Eye (tissue), 1 donor: ENCODE measurements at regions not wholly inside any gene's neighbourhood (a gene's known extent, or its start where the extent isn't known, plus 50 kb on each side); places are given as distances from the start of the nearest gene placed in this dataset.
A peak's percentile ranks its signal among the peaks of the same experiment; 100 is the strongest.

Experiments
- DNase-seq: peaks from one replicate; pipeline ENCODE4 v3.0.0-alpha.2; 2015

- DNase-seq = no peak
Observed at GRCh38 chr18:65403534-65403933, 347.3 kb upstream of the CDH7 start.

- DNase-seq = no peak
Observed at GRCh38 chr18:65399091-65399490, 351.7 kb upstream of the CDH7 start.

GRCh38 chr18:65398347-65399075, 352.3 kb upstream of the CDH7 start:
- no peak for DNase-seq

- no peak for DNase-seq
Observed at GRCh38 chr18:65380986-65381385, 369.8 kb upstream of the CDH7 start.

GRCh38 chr18:65380571-65380970, 370.2 kb upstream of the CDH7 start:
- no peak for DNase-seq

GRCh38 chr18:65372904-65373303, 377.9 kb upstream of the CDH7 start:
- DNase-seq = no peak

- DNase-seq = no peak
Observed at GRCh38 chr18:65365245-65365980, 385.4 kb upstream of the CDH7 start.

GRCh38 chr18:65363911-65364632, 386.7 kb upstream of the CDH7 start:
- DNase-seq = no peak

- no peak for DNase-seq
Observed at GRCh38 chr18:65363011-65363410, 387.8 kb upstream of the CDH7 start.

- no peak for DNase-seq
Observed at GRCh38 chr18:65359479-65359878, 391.3 kb upstream of the CDH7 start.

GRCh38 chr18:65358306-65358705, 392.5 kb upstream of the CDH7 start:
- no peak for DNase-seq

GRCh38 chr18:65352186-65352585, 398.6 kb upstream of the CDH7 start:
- DNase-seq = no peak

GRCh38 chr18:65349635-65350034, 401.2 kb upstream of the CDH7 start:
- no peak for DNase-seq

- DNase-seq = peak; percentile 10
Observed at GRCh38 chr18:65347446-65347845, 403.4 kb upstream of the CDH7 start.

- DNase-seq = no peak
Observed at GRCh38 chr18:65346086-65346485, 404.7 kb upstream of the CDH7 start.

GRCh38 chr18:65343571-65343970, 407.2 kb upstream of the CDH7 start:
- DNase-seq = no peak

- no peak for DNase-seq
Observed at GRCh38 chr18:65336411-65336810, 414.4 kb upstream of the CDH7 start.

- DNase-seq = peak; percentile 14
Observed at GRCh38 chr18:65329010-65329409, 421.8 kb upstream of the CDH7 start.

- no peak for DNase-seq
Observed at GRCh38 chr18:65326805-65327204, 424.0 kb upstream of the CDH7 start.

GRCh38 chr18:65322895-65323294, 427.9 kb upstream of the CDH7 start:
- no peak for DNase-seq

GRCh38 chr18:65298422-65298821, 452.4 kb upstream of the CDH7 start:
- DNase-seq = no peak

GRCh38 chr18:65288908-65289307, 461.9 kb upstream of the CDH7 start:
- DNase-seq = no peak

- no peak for DNase-seq
Observed at GRCh38 chr18:65287652-65288051, 463.2 kb upstream of the CDH7 start.

- DNase-seq = no peak
Observed at GRCh38 chr18:65282096-65282495, 468.7 kb upstream of the CDH7 start.
